Activated B cell treated with CpG ODN at 0.5 μM for 24 hours (primary cell): ENCODE measurements at regions not wholly inside any gene's neighbourhood (a gene's known extent, or its start where the extent isn't known, plus 50 kb on each side); places are given as distances from the start of the nearest gene placed in this dataset.

ENCODE experiments used
- ATAC-seq: fragments of 200-7000 bp; cut with Tn5 transposase; one replicate; pipeline ENCODE4 v1.10.0; 2021; ENCODE audit warnings: low read depth, mild to moderate bottlenecking, moderate library complexity
- CTCF ChIA-PET: fragments of 350-600 bp; sonication (Branson Sonifier 250); formaldehyde crosslinking; loops from one replicate; lab custom pipeline; 2021; ENCODE audit warnings: antibody characterized with exemption; lab: Charles Lee
- POLR2A ChIA-PET: fragments of 350-600 bp; sonication (Branson Sonifier 250); formaldehyde crosslinking; loops from one replicate; lab custom pipeline; 2021; ENCODE audit warnings: antibody characterized with exemption; lab: Charles Lee
- DNase-seq: peaks from one replicate; pipeline ENCODE4 v3.0.0; 2022
- H3K27ac Mint-ChIP-seq: one replicate; pipeline ENCODE4 v1.8.0; 2020; ENCODE audit warnings: mixed read lengths
- H3K27me3 Mint-ChIP-seq: one replicate; pipeline ENCODE4 v1.8.0; 2021; ENCODE audit warnings: mixed read lengths
- H3K36me3 Mint-ChIP-seq: one replicate; pipeline ENCODE4 v1.8.0; 2021; ENCODE audit warnings: low read depth, mixed read lengths
- H3K4me1 Mint-ChIP-seq: one replicate; pipeline ENCODE4 v1.8.0; 2021; ENCODE audit warnings: mixed read lengths
- H3K4me3 Mint-ChIP-seq: one replicate; pipeline ENCODE4 v1.8.0; 2020; ENCODE audit warnings: mild to moderate bottlenecking, mixed read lengths
- H3K9me3 Mint-ChIP-seq: one replicate; pipeline ENCODE4 v1.8.0; 2020; ENCODE audit warnings: mixed read lengths
- intact Hi-C: fragments of 100-400 bp; cut with micrococcal nuclease; formaldehyde crosslinking; loops from one replicate; pipeline ENCODE4 v1.15.1; 2024
- TF ChIP-seq, protein P1 (sequence below): fragments of 200-600 bp; IDR thresholded peaks from one replicate; pipeline ENCODE4 v1.8.0; 2022; ENCODE audit warnings: antibody characterized with exemption, mild to moderate bottlenecking

DNA sequence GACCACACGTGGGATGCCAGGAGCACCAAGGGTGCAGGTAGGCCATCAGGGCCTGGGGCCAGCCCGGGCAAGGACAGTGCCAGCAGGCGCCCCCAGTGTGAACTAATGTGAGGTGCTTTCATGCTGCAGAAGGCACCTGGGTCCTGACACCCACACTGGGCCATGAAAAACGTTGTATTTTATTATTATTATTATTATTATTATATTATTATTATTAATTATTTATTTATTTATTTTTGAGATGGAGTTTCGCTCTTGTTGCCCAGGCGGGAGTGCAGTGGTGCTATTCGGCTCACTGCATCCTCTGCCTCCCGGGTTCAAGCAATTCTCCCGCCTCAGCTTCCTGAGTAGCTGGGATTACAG, 1267.3 kb downstream of the BRD1 start:
- CTCF ChIA-PET: no interaction called here
- ATAC-seq (no peak), DNase-seq (no peak)
- TF ChIP-seq, protein P1, sequence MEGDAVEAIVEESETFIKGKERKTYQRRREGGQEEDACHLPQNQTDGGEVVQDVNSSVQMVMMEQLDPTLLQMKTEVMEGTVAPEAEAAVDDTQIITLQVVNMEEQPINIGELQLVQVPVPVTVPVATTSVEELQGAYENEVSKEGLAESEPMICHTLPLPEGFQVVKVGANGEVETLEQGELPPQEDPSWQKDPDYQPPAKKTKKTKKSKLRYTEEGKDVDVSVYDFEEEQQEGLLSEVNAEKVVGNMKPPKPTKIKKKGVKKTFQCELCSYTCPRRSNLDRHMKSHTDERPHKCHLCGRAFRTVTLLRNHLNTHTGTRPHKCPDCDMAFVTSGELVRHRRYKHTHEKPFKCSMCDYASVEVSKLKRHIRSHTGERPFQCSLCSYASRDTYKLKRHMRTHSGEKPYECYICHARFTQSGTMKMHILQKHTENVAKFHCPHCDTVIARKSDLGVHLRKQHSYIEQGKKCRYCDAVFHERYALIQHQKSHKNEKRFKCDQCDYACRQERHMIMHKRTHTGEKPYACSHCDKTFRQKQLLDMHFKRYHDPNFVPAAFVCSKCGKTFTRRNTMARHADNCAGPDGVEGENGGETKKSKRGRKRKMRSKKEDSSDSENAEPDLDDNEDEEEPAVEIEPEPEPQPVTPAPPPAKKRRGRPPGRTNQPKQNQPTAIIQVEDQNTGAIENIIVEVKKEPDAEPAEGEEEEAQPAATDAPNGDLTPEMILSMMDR: no peak
- Mint-ChIP-seq H3K27ac (no peak overlapping the region), H3K4me1 (no peaks in the 10 kb centered on the region), H3K36me3 (no peaks in the 10 kb centered on the region), H3K4me3 (no peak overlapping the region), H3K27me3 (no peaks in the 10 kb centered on the region), H3K9me3 (no peaks in the 10 kb centered on the region)
- intact Hi-C loops: no loop called here
- POLR2A ChIA-PET: no interaction called here

GRCh38 chr22:48559647-48560388, 1267.9 kb downstream of the BRD1 start:
- no peaks in the 10 kb centered on the region for H3K4me1 Mint-ChIP-seq
- H3K9me3 Mint-ChIP-seq: no peaks in the 10 kb centered on the region
- DNase-seq (no peak), ATAC-seq (no peak)
- ChIA-PET POLR2A (no interaction called here), CTCF (no interaction called here)
- no peaks in the 10 kb centered on the region for H3K36me3 Mint-ChIP-seq
- no peak overlapping the region for H3K27ac Mint-ChIP-seq
- no peak overlapping the region for H3K4me3 Mint-ChIP-seq
- TF ChIP-seq, protein P1: no peak
- intact Hi-C loops: no loop called here
- H3K27me3 Mint-ChIP-seq: no peaks in the 10 kb centered on the region

- Mint-ChIP-seq H3K27me3 (no peaks in the 10 kb centered on the region), H3K36me3 (no peaks in the 10 kb centered on the region), H3K9me3 (no peaks in the 10 kb centered on the region), H3K4me1 (no peaks in the 10 kb centered on the region), H3K27ac (no peak overlapping the region), H3K4me3 (no peak overlapping the region)
- ATAC-seq (no peak), DNase-seq (no peak)
- intact Hi-C loops: no loop called here
- ChIA-PET CTCF (no interaction called here), POLR2A (no interaction called here)
- TF ChIP-seq, protein P1: no peak
Observed at GRCh38 chr22:48558606-48559402, 1268.9 kb downstream of the BRD1 start.

- no peaks in the 10 kb centered on the region for H3K9me3 Mint-ChIP-seq
- H3K4me1 Mint-ChIP-seq: no peaks in the 10 kb centered on the region
- CTCF ChIA-PET: no interaction called here
- no peaks in the 10 kb centered on the region for H3K27me3 Mint-ChIP-seq
- TF ChIP-seq, protein P1: no peak
- H3K36me3 Mint-ChIP-seq: no peaks in the 10 kb centered on the region
- no peak overlapping the region for H3K27ac Mint-ChIP-seq
- no peak for ATAC-seq
- intact Hi-C loops: no loop called here
- POLR2A ChIA-PET: no interaction called here
- no peak for DNase-seq
- H3K4me3 Mint-ChIP-seq: no peak overlapping the region
Observed at GRCh38 chr22:48558016-48558415, 1269.7 kb downstream of the BRD1 start.

DNA sequence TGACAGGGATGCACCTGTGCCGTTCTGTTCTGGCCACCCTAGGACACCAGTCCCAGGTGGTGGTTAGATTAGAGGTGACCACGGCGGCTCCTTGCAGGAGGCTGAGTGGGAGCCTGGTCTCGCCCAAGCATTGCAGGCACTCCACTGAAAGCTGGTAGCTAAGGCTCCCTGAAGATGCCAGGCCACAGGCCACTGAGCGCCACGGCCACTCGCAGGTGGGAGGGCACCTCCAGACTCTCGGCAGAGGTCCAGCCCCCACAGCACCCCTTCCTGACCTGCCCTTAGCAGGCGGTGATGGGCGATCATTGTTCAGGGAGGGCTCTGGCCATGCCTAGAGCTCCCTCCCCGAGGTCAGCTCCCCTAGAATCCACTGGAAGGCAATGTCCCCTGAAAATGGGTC, 1270.2 kb downstream of the BRD1 start:
- Mint-ChIP-seq H3K4me3 (no peak overlapping the region), H3K9me3 (no peaks in the 10 kb centered on the region), H3K27me3 (no peaks in the 10 kb centered on the region), H3K36me3 (no peaks in the 10 kb centered on the region), H3K4me1 (no peaks in the 10 kb centered on the region), H3K27ac (no peak overlapping the region)
- ChIA-PET CTCF (no interaction called here), POLR2A (no interaction called here)
- DNase-seq (no peak), ATAC-seq (no peak)
- TF ChIP-seq, protein P1: no peak
- intact Hi-C loops: no loop called here
